Activated CD4-positive, alpha-beta memory T cell treated with anti-CD3 and anti-CD28 coated beads, Interleukin-2, amount 10 ng/mL, durations not matched to agents 7 days and 5 days (primary cell): ENCODE measurements at regions not wholly inside any gene's neighbourhood (a gene's known extent, or its start where the extent isn't known, plus 50 kb on each side); places are given as distances from the start of the nearest gene placed in this dataset.
"Not testable (repeated sequence)": the region's sequence is repeated elsewhere in the genome, so short reads cannot be mapped to it uniquely, and the experiment has no call there.

Source experiments
- CTCF ChIA-PET: fragments of 350-600 bp; sonication (Branson Sonifier 250); formaldehyde crosslinking; loops from one replicate; lab custom pipeline; 2021; ENCODE audit warnings: antibody characterized with exemption, inconsistent platforms; lab: Charles Lee
- POLR2A ChIA-PET: fragments of 350-600 bp; sonication (Branson Sonifier 250); formaldehyde crosslinking; loops from one replicate; lab custom pipeline; 2021; ENCODE audit warnings: antibody characterized with exemption; lab: Charles Lee
- DNase-seq: peaks from one replicate; pipeline ENCODE4 v3.0.0-alpha.2; 2020
- H3K27ac Mint-ChIP-seq: one replicate; pipeline ENCODE4 v1.8.0; 2021; ENCODE audit warnings: mild to moderate bottlenecking, mixed read lengths
- H3K27me3 Mint-ChIP-seq: one replicate; pipeline ENCODE4 v1.8.0; 2021; ENCODE audit warnings: mixed read lengths
- H3K36me3 Mint-ChIP-seq: one replicate; pipeline ENCODE4 v1.8.0; 2021; ENCODE audit warnings: low read depth, mixed read lengths
- H3K4me1 Mint-ChIP-seq: one replicate; pipeline ENCODE4 v1.8.0; 2021; ENCODE audit warnings: mixed read lengths
- H3K4me3 Mint-ChIP-seq: one replicate; pipeline ENCODE4 v1.8.0; 2021; ENCODE audit warnings: mild to moderate bottlenecking, mixed read lengths
- H3K9me3 Mint-ChIP-seq: one replicate; pipeline ENCODE4 v1.8.0; 2021; ENCODE audit warnings: mixed read lengths

DNA sequence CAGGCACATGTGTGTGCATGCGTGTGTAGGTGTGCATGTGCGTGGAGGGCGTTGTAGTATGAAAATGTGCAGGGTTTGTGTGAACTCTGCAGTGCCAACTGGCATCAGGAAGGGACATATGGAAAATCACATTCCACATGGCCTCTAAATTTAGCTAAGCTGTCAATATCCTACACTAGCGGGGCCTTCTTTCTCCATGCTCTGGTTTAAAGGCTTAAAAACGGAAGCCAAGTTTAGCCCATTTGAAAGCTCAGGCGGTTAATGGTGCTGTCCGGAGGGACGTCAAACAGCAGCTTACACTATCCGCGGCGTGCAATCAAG, 144.1 kb upstream of the NOCT start:
- Mint-ChIP-seq H3K4me3 (no peak overlapping the region), H3K4me1 (no peaks in the 10 kb centered on the region), H3K27me3 (peaks cover 24% of the 10 kb centered on the region), H3K9me3 (no peaks in the 10 kb centered on the region), H3K27ac (no peak overlapping the region), H3K36me3 (no peaks in the 10 kb centered on the region)
- ChIA-PET CTCF (interaction anchor here (0.7 to 1.9 kb wide), 16 partner anchors 8 to 629 kb away, joined by 3 to 5 read pairs (median 3); no protein-coding TSS in a partner anchor), POLR2A (no interaction called here)
- no peak for DNase-seq

- peak; percentile 47 for DNase-seq
- H3K27me3 Mint-ChIP-seq = peaks cover 22% of the 10 kb centered on the region
- POLR2A ChIA-PET = no interaction called here
- H3K36me3 Mint-ChIP-seq = no peaks in the 10 kb centered on the region
- H3K27ac Mint-ChIP-seq = no peak overlapping the region
- CTCF ChIA-PET = interaction anchor here (0.7 to 1.9 kb wide), 17 partner anchors 9 to 628 kb away, joined by 3 to 5 read pairs (median 3); no protein-coding TSS in a partner anchor
- no peaks in the 10 kb centered on the region for H3K4me1 Mint-ChIP-seq
- no peak overlapping the region for H3K4me3 Mint-ChIP-seq
- no peaks in the 10 kb centered on the region for H3K9me3 Mint-ChIP-seq
Observed at GRCh38 chr4:138870737-138871554, 144.6 kb upstream of the NOCT start.

GRCh38 chr4:138869631-138870030, 145.9 kb upstream of the NOCT start:
- no peaks in the 10 kb centered on the region for H3K9me3 Mint-ChIP-seq
- DNase-seq = no peak
- no peak overlapping the region for H3K27ac Mint-ChIP-seq
- CTCF ChIA-PET = interaction anchor here (0.7 kb wide), 1 partner anchor 178 kb away, joined by 3 read pairs; no protein-coding TSS in a partner anchor
- no peaks in the 10 kb centered on the region for H3K4me1 Mint-ChIP-seq
- POLR2A ChIA-PET = no interaction called here
- H3K4me3 Mint-ChIP-seq = no peak overlapping the region
- H3K36me3 Mint-ChIP-seq = no peaks in the 10 kb centered on the region
- peaks cover 21% of the 10 kb centered on the region for H3K27me3 Mint-ChIP-seq

DNA sequence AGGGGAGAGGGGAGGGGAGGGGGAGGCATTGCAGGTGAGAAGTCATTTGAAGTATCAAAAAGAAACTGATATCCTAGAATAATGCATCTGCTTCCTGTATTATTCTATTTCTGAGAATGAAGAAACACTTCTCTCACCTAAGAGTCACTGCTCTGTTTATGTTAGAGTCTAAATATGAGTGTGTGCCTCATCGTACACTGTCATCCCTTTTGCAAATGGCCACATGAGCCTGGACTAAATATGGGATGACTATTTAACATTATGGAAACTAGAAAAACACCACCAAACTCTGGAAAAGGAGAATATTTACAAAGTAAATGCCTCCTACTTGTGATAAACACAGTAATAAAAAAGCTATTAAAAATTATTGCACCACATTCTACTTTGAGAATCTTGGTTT, 146.4 kb upstream of the NOCT start:
- Mint-ChIP-seq H3K27ac (no peak overlapping the region), H3K27me3 (peaks cover 19% of the 10 kb centered on the region), H3K4me1 (no peaks in the 10 kb centered on the region), H3K9me3 (no peaks in the 10 kb centered on the region), H3K4me3 (no peak overlapping the region), H3K36me3 (no peaks in the 10 kb centered on the region)
- DNase-seq = no peak
- ChIA-PET POLR2A (no interaction called here), CTCF (interaction anchor here (0.7 kb wide), 1 partner anchor 178 kb away, joined by 3 read pairs; no protein-coding TSS in a partner anchor)

GRCh38 chr4:138868562-138868961, 147.0 kb upstream of the NOCT start:
- CTCF ChIA-PET = no interaction called here
- Mint-ChIP-seq H3K27ac (no peak overlapping the region), H3K9me3 (no peaks in the 10 kb centered on the region), H3K4me3 (no peak overlapping the region), H3K36me3 (no peaks in the 10 kb centered on the region), H3K27me3 (peaks cover 17% of the 10 kb centered on the region), H3K4me1 (no peaks in the 10 kb centered on the region)
- DNase-seq = no peak
- POLR2A ChIA-PET = no interaction called here

GRCh38 chr4:138867404-138867803, 148.2 kb upstream of the NOCT start:
- no peaks in the 10 kb centered on the region for H3K4me1 Mint-ChIP-seq
- ChIA-PET POLR2A (no interaction called here), CTCF (no interaction called here)
- H3K27me3 Mint-ChIP-seq = peaks cover 17% of the 10 kb centered on the region
- H3K4me3 Mint-ChIP-seq = no peak overlapping the region
- DNase-seq = no peak
- no peaks in the 10 kb centered on the region for H3K36me3 Mint-ChIP-seq
- no peak overlapping the region for H3K27ac Mint-ChIP-seq
- H3K9me3 Mint-ChIP-seq = no peaks in the 10 kb centered on the region

DNA sequence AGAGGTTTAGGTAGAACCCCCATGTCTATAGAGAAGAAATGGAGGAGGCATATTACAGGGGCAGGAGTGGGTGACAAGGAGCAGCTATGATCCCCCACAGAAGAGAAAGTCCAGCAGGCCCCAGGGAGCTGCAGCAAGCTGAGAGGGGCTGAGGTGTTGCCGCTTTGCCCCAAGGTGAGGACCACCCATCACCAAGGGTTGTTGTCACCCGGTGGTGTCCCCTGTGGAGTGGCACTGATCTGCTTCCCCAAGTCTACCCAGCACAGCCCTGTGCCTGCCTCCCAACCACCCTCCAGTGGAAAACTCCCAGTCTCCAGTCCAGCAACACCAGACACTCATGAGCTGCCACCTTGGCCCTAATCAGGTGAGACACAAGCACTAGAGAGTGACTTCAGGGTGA, 149.3 kb upstream of the NOCT start:
- CTCF ChIA-PET = no interaction called here
- POLR2A ChIA-PET = no interaction called here
- no peaks in the 10 kb centered on the region for H3K36me3 Mint-ChIP-seq
- no peak overlapping the region for H3K4me3 Mint-ChIP-seq
- no peak for DNase-seq
- H3K27me3 Mint-ChIP-seq = peaks cover 15% of the 10 kb centered on the region
- H3K4me1 Mint-ChIP-seq = no peaks in the 10 kb centered on the region
- H3K27ac Mint-ChIP-seq = no peak overlapping the region
- no peaks in the 10 kb centered on the region for H3K9me3 Mint-ChIP-seq

- H3K36me3 Mint-ChIP-seq = no peaks in the 10 kb centered on the region
- ChIA-PET CTCF (no interaction called here), POLR2A (no interaction called here)
- no peak for DNase-seq
- no peaks in the 10 kb centered on the region for H3K9me3 Mint-ChIP-seq
- peaks cover 11% of the 10 kb centered on the region for H3K27me3 Mint-ChIP-seq
- no peak overlapping the region for H3K4me3 Mint-ChIP-seq
- H3K4me1 Mint-ChIP-seq = no peaks in the 10 kb centered on the region
- no peak overlapping the region for H3K27ac Mint-ChIP-seq
Observed at GRCh38 chr4:138865765-138866164, 149.8 kb upstream of the NOCT start.

DNA sequence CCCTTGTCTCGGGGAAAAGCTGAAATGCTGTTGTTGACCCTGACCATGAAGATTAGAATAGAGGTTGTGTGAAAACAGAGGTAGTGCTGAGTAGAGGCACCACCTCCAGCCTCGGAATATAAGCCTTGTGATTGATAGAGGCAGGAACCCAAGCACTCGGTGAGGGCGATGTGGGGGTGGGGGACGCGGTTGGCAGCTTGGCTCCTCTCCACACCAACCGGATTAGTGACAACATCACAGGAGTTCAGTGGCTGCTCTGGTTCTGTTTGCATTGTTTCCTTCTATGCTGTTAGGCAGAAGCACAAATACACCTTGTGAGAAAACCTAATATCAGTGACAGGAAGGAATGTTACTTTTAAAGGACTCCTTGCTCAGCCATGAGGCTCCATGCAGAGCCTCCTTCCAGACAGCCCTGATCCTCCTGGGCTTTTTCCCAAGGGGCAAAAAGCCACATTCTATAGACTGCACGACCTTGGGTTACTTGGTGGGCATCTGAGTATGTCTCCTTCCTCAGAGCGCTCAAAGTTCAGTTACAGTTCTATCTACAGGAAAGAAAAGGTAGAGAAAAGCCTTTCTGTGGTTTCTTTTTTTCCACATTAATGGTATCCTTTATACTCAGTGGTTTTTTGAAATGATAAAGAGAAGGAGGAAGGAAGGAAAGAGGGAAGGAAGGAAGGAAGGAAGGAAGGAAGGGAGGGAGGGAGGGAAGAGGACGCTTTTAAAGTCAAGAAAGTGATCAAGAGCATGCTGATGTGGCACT, 150.4 kb upstream of the NOCT start:
- ChIA-PET CTCF (no interaction called here), POLR2A (no interaction called here)
- H3K27me3 Mint-ChIP-seq = peaks cover 10% of the 10 kb centered on the region

DNA sequence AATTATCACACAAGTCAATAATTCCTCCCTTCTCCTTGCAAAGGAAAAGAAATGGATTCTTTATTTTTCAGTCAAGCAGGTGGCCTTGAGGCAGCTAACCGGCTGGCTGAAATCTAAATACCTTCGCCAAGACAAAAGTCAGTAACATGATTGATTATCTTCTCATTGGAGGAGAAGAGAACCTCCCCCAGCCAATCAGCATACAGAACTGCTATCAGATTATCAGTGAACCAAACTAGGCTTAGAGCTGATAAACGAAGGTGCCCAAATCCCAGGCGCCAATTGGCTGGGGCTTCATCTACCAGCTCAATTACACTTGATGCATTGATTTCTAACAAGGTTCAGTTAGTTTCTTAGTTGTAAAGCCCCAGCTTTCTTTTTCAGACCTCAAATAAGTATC, 152.4 kb upstream of the NOCT start:
- H3K4me1 Mint-ChIP-seq = no peaks in the 10 kb centered on the region
- H3K4me3 Mint-ChIP-seq = no peak overlapping the region
- no peaks in the 10 kb centered on the region for H3K36me3 Mint-ChIP-seq
- no peak overlapping the region for H3K27ac Mint-ChIP-seq
- no peak for DNase-seq
- ChIA-PET CTCF (no interaction called here), POLR2A (no interaction called here)
- no peaks in the 10 kb centered on the region for H3K9me3 Mint-ChIP-seq
- peaks cover 8% of the 10 kb centered on the region for H3K27me3 Mint-ChIP-seq

More for the DNA sequence above, 150.4 kb upstream of the NOCT start:
- H3K36me3 Mint-ChIP-seq = no peaks in the 10 kb centered on the region
- no peak overlapping the region for H3K4me3 Mint-ChIP-seq
- H3K27ac Mint-ChIP-seq = no peak overlapping the region
- no peaks in the 10 kb centered on the region for H3K9me3 Mint-ChIP-seq
- H3K4me1 Mint-ChIP-seq = no peaks in the 10 kb centered on the region
- no peak for DNase-seq

DNA sequence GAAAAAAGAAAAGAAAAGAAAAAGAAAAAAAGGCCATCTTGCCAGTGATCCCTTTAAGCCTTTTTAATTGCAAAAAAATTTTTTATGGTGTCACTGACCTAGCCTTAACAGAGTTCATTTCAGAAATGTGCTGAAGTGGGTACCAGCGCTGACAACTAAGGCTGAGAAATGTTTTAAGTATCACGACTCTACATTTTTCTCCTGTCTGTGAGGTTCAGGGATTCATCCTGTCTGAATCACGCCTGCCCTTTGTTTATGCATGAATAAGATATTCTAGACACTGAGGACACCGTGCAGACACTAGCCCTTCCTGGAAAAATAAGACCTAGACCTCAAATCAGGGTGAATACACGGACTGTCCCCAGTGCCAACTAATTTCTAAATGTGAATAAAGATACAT, 154.4 kb upstream of the NOCT start:
- Mint-ChIP-seq H3K27ac (no peak overlapping the region), H3K4me3 (no peak overlapping the region), H3K27me3 (peaks cover 12% of the 10 kb centered on the region), H3K4me1 (no peaks in the 10 kb centered on the region), H3K9me3 (no peaks in the 10 kb centered on the region), H3K36me3 (no peaks in the 10 kb centered on the region)
- ChIA-PET CTCF (interaction anchor here (1.1 kb wide), 1 partner anchor 10 kb away, joined by 4 read pairs; no protein-coding TSS in a partner anchor), POLR2A (no interaction called here)
- DNase-seq = no peak

DNA sequence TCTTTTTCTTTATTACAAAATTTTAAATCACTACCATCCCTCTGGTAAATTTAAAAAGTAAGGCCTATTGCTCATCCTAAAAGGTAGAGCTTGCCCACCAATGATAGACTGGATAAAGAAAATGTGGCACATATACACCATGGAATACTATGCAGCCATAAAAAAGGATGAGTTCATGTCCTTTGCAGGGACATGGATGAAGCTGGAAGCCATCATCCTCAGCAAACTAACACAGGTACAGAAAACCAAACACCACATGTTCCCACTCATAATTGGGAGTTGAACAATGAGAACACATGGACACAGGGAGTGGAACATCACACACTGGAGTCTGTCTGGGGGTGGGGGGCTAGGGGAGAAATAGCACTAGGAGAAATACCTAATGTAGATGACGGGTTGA, 155.2 kb upstream of the NOCT start:
- POLR2A ChIA-PET, H3K27ac Mint-ChIP-seq, H3K36me3 Mint-ChIP-seq, H3K9me3 Mint-ChIP-seq, CTCF ChIA-PET, DNase-seq, H3K4me3 Mint-ChIP-seq, H3K4me1 Mint-ChIP-seq: not testable (repeated sequence)
- peaks cover 12% of the 10 kb centered on the region for H3K27me3 Mint-ChIP-seq

- no peaks in the 10 kb centered on the region for H3K4me1 Mint-ChIP-seq
- CTCF ChIA-PET = no interaction called here
Observed at GRCh38 chr4:138859254-138859653, 156.3 kb upstream of the NOCT start.

More at GRCh38 chr4:138859254-138859653, 156.3 kb upstream of the NOCT start:
- H3K36me3 Mint-ChIP-seq = no peaks in the 10 kb centered on the region
- H3K4me3 Mint-ChIP-seq = no peak overlapping the region
- peaks cover 8% of the 10 kb centered on the region for H3K27me3 Mint-ChIP-seq
- POLR2A ChIA-PET = no interaction called here
- H3K9me3 Mint-ChIP-seq = no peaks in the 10 kb centered on the region
- H3K27ac Mint-ChIP-seq = no peak overlapping the region
- DNase-seq = no peak
